ENCODE measurements at regions not wholly inside any gene's neighbourhood (a gene's known extent, or its start where the extent isn't known, plus 50 kb on each side); places are given as distances from the start of the nearest gene placed in this dataset.

DNA sequence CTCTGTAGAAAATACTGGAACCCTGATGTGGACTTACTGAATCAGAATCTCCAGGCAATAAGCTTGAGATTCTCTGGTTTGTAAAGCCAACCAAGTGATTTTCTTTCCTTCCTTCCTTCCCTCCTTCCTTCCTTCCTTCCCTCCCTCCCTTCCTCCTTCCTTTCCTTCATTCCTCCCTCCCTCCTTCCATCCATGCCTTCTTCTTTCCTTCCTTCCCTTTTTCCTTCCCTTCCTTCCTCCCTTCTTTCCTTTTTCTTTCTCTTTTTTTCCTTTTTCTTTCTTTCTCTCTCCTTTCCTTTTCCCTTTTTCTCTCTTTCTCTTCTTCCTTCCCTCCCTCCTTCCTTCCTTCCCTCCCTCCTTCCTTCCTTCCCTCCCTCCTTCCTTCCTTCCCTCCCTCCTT is 450.8 kb downstream of the GRXCR1 start:
- TF ChIP-seq, protein P1, sequence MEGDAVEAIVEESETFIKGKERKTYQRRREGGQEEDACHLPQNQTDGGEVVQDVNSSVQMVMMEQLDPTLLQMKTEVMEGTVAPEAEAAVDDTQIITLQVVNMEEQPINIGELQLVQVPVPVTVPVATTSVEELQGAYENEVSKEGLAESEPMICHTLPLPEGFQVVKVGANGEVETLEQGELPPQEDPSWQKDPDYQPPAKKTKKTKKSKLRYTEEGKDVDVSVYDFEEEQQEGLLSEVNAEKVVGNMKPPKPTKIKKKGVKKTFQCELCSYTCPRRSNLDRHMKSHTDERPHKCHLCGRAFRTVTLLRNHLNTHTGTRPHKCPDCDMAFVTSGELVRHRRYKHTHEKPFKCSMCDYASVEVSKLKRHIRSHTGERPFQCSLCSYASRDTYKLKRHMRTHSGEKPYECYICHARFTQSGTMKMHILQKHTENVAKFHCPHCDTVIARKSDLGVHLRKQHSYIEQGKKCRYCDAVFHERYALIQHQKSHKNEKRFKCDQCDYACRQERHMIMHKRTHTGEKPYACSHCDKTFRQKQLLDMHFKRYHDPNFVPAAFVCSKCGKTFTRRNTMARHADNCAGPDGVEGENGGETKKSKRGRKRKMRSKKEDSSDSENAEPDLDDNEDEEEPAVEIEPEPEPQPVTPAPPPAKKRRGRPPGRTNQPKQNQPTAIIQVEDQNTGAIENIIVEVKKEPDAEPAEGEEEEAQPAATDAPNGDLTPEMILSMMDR (IDR thresholded peaks at IDR 0.05) = no peak
- TF ChIP-seq POLR2AphosphoS5 (IDR thresholded peaks at IDR 0.05) (no peak), POLR2A (IDR thresholded peaks at IDR 0.05) (no peak)
